ENCODE measurements at regions not wholly inside any gene's neighbourhood (a gene's known extent, or its start where the extent isn't known, plus 50 kb on each side); places are given as distances from the start of the nearest gene placed in this dataset.

- ATAC-seq, result no peak
- intact Hi-C loops (cut with DNase I, micrococcal nuclease), result no loop called here
- DNase-seq, result peak in 1 of 2 donors; percentile 2
Observed at GRCh38 chr3:80244390-80244789, 476.6 kb upstream of the ROBO1 start.

GRCh38 chr3:80241791-80242190, 474.0 kb upstream of the ROBO1 start:
- intact Hi-C loops (cut with DNase I, micrococcal nuclease), result no loop called here
- ATAC-seq, result no peak

DNA sequence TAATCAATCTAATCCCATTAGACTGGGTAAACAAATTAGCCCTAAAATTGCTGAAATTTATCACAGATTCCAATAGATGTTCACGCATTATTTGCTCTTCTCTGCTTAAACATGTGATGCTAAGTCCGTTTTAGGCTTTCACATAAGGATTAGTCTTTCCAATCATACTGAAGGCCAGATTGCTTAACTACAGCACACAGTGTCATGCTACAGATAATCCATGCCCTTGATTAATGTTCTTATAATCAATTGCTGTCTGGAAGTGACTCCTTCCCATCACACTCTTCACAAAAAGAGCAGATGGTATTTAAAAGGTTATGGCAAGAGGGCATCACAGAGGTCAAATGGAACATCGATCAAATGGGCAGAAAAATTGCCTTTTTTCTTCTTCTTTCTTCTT, 471.5 kb upstream of the ROBO1 start:
- DNase-seq (no peak), ATAC-seq (no peak)
- intact Hi-C loops (cut with DNase I, micrococcal nuclease), result no loop called here

More at GRCh38 chr3:80241791-80242190, 474.0 kb upstream of the ROBO1 start:
- no peak for DNase-seq

GRCh38 chr3:80238606-80239005, 470.8 kb upstream of the ROBO1 start:
- no peak for DNase-seq
- intact Hi-C loops (cut with DNase I, micrococcal nuclease), result no loop called here

GRCh38 chr3:80238152-80238551, 470.4 kb upstream of the ROBO1 start:
- ATAC-seq, result no peak
- intact Hi-C loops (cut with DNase I, micrococcal nuclease), result no loop called here
- no peak for DNase-seq

More at GRCh38 chr3:80238606-80239005, 470.8 kb upstream of the ROBO1 start:
- no peak for ATAC-seq

DNA sequence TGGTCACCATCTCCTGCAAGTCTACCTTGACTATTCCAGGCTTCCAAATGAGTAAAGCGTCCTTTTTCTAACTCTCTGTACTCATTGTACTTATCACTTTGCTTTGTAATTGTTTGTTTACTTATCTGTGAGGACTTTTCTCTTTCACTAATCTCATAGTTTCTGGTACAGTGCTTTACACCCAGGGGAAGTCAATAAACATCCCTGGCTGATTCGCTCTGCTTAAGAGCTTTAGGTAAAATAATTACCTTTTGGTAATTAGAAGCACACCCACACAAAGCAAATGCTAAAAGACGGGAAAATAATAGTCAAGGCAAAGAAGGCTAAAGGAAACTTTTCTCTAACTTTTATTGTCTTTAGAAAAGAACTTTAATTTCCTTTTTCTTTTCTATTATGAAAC, 466.9 kb upstream of the ROBO1 start:
- intact Hi-C loops (cut with DNase I, micrococcal nuclease), result no loop called here
- ATAC-seq, result no peak
- DNase-seq, result no peak

DNA sequence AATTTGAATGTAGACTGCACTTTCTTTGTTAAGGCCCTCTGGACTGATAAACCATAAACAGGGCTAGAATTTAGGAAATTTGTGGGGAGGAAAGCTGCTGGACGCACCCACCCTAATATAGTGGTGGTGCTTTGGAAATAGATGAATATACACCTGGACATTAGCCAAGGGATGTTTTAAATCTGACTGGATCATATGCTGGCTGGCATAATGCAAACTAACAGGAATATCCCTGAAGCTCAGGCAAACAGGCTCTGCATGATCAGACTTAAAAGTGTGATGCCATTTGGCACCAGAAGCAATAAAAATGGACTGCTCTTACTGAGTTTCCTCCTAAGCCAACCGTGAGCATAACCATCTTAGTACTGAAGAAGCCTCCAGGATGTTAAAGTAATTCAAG, 465.8 kb upstream of the ROBO1 start:
- intact Hi-C loops (cut with DNase I, micrococcal nuclease), result no loop called here
- ATAC-seq (no peak), DNase-seq (no peak)

- intact Hi-C loops (cut with DNase I, micrococcal nuclease), result no loop called here
- ATAC-seq (no peak), DNase-seq (no peak)
Observed at GRCh38 chr3:80232760-80233159, 465.0 kb upstream of the ROBO1 start.

DNA sequence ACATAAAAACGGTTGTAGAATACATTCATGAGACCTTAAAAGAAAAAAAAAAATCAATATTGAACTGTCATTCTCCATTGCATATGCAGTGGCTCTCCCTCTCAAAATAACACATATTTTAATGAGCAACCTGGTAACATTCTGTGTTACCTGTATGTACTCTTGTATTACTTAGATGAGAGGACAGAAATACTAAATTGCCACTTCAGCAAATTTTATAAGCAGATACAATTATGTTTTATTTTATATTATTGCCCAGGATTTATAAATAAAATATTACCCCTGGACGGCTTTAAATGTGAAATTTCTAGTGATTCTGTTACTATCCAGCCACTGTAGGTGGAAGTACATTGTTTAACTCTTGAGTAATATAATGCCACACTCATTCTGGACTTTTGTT, 463.2 kb upstream of the ROBO1 start:
- intact Hi-C loops (cut with DNase I, micrococcal nuclease), result no loop called here

DNA sequence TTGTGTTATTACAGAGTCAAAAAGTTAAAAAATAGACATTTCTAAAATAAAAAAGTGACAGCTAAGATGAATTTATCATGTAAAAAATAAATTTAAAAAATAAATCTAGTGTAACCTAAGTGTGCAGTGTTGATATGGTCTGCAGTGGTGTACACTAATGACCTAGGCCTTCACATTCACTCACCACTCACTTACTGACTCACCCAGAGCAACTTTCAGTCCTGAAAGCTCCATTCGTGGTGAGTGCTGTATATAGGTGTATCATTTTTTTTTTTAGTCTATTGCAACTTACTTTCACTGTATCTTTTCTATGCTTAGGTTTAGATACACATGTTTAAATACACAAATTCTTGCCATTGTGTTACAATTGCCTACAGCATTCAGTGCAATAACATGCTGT, 459.4 kb upstream of the ROBO1 start:
- no peak for ATAC-seq
- intact Hi-C loops (cut with DNase I, micrococcal nuclease), result no loop called here

More for the DNA sequence above, 463.2 kb upstream of the ROBO1 start:
- no peak for DNase-seq
- no peak for ATAC-seq

GRCh38 chr3:80215191-80215590, 447.4 kb upstream of the ROBO1 start:
- DNase-seq, result no peak
- ATAC-seq, result no peak
- intact Hi-C loops (cut with DNase I, micrococcal nuclease), result no loop called here

More for the DNA sequence above, 459.4 kb upstream of the ROBO1 start:
- DNase-seq, result no peak

DNA sequence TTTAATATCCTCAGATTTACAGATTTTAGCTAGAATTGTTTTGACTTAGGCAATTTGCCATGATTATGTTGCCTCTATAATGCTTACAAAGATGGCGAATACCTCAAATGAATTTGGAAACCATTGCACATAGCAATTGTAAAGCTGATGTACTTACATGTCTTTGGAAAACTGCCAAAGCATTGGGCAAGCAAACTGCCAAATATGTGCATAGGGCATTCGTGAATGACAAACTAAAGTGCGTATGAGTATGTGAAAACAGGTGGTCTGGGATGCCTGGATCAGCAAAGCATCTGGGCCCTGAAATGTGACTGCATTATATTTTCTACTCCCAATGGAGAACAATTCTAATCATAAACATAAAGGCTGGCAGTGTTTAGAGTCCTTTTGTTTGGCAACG, 445.3 kb upstream of the ROBO1 start:
- ATAC-seq (no peak), DNase-seq (no peak)
- intact Hi-C loops (cut with DNase I, micrococcal nuclease), result no loop called here

GRCh38 chr3:80192936-80193335, 425.1 kb upstream of the ROBO1 start:
- no peak for ATAC-seq
- DNase-seq, result no peak
- intact Hi-C loops (cut with DNase I, micrococcal nuclease), result no loop called here

- intact Hi-C loops (cut with DNase I, micrococcal nuclease), result no loop called here
- no peak for DNase-seq
- no peak for ATAC-seq
Observed at GRCh38 chr3:80190051-80190450, 422.3 kb upstream of the ROBO1 start.

- ATAC-seq, result no peak
- intact Hi-C loops (cut with DNase I, micrococcal nuclease), result no loop called here
- DNase-seq, result no peak
Observed at GRCh38 chr3:80187981-80188380, 420.2 kb upstream of the ROBO1 start.

DNA sequence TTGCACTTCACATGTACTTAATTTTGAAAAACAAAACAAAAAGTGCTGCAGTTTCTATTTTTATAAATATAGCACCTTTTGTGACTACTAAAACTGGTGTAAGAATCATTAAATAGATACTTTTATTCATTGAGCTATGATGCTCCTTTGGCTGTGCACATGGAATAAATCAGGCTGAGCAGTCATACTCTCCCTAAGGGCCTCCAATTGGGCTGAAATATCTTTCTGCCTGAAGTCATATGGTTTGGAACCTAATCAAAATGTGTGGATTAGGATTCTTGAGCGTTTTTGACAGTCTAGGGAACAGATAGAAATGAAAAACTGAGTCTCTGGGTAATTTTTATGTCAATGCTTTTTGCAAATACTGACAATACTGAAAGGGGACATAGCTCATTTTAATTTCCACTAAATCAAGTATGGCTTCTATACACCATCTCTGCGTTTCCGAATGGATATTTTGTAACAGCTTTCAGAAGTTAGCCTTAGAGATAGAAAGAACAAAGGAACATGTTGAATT, 392.2 kb upstream of the ROBO1 start:
- intact Hi-C loops (cut with DNase I, micrococcal nuclease), result no loop called here
- ATAC-seq (no peak), DNase-seq (no peak)

DNA sequence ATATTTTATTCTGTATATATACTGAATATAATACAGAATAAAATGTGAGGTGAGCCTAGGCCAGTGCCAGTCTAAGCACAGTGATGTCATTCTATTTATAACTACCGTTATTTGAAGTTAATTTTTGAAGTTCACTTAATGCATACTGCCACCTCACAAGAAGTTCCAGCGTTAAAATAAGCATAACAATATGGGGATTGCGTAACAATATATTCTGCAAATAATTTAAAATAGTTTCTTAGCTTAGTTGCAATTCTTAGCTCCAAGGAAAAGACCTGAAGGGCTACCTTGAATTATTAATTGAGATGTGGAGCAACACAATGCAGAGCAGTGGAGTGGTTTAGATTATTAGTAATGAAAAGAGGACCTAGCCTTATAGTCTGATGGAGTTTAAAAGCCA, 390.5 kb upstream of the ROBO1 start:
- DNase-seq (no peak), ATAC-seq (no peak)
- intact Hi-C loops (cut with DNase I, micrococcal nuclease), result no loop called here

DNA sequence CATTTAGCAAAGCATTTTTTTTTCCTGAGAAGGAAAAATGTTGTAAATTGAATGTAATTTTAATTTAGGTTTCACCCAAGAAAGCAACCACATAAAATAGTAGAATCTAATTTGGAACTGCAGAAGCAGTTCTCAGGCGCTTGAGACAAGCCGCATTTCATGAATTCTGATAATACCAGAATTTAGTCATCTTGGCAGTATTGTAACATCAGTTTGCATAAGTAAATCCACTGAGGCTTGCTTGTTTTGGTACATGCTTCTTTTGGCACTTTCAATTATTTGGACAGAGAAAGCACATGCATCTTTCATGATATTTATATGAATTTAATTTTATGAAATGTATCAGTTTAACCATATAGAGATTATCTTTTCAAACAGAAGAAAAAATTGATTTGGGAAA, 389.7 kb upstream of the ROBO1 start:
- intact Hi-C loops (cut with DNase I, micrococcal nuclease), result no loop called here

DNA sequence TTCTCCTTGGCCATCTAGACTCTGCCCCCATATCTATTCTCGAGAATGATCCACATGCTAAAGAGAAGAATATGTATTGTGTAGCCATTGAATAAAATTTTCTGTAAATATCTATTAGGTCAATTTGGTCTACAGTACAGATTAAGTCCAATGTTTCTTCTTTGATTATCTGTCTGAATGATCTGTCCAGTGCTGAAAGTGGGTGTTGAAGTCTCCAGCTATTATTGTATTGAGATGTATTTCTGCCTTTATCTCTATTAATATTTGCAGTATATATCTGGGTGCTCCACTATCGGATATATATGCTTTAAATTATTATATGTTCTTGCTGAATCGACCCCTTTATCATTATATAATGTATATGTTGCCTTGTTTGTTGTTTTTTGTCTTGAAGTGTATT, 384.9 kb upstream of the ROBO1 start:
- intact Hi-C loops (cut with DNase I, micrococcal nuclease), result no loop called here
- ATAC-seq, result no peak
- DNase-seq, result no peak

More for the DNA sequence above, 389.7 kb upstream of the ROBO1 start:
- no peak for DNase-seq
- no peak for ATAC-seq

- intact Hi-C loops (cut with DNase I, micrococcal nuclease), result no loop called here
- ATAC-seq (no peak), DNase-seq (no peak)
Observed at GRCh38 chr3:80142714-80143113, 374.9 kb upstream of the ROBO1 start.

DNA sequence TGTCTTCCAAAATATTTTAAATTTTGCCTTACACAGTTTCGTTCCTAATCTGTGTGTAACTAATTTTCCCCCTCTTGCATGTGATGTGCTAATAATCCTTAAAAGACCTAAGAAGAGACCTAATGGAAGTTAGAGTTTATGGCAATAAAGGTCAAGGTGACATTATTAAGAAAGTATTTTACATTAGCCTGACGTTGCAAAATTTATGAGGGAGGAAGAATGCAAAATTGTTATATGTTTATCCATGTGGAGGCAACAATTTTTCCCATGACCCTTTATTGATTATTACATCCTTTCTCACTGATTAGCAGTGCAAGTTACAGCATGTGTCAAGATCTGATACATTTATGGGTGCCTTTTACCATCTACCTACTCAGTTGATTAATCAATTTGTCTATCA, 373.8 kb upstream of the ROBO1 start:
- no peak for ATAC-seq
- intact Hi-C loops (cut with DNase I, micrococcal nuclease), result no loop called here

GRCh38 chr3:80116281-80116680, 348.5 kb upstream of the ROBO1 start:
- intact Hi-C loops (cut with DNase I, micrococcal nuclease), result no loop called here
- no peak for DNase-seq

More for the DNA sequence above, 373.8 kb upstream of the ROBO1 start:
- DNase-seq, result no peak

More at GRCh38 chr3:80116281-80116680, 348.5 kb upstream of the ROBO1 start:
- no peak for ATAC-seq
